GM10266 (cell line): ENCODE measurements at regions not wholly inside any gene's neighbourhood (a gene's known extent, or its start where the extent isn't known, plus 50 kb on each side); places are given as distances from the start of the nearest gene placed in this dataset.
"Not testable (repeated sequence)": the region's sequence is repeated elsewhere in the genome, so short reads cannot be mapped to it uniquely, and the experiment has no call there.

Experiments
- DNase-seq: peaks from one replicate; pipeline ENCODE4 v3.0.0; 2012; ENCODE audit errors: extremely low spot score
- CTCF ChIP-seq: IDR thresholded peaks from 2 replicates; pipeline ENCODE4 v1.5.1; 2012; ENCODE audit warnings: mild to moderate bottlenecking, low read depth; ENCODE audit not compliant: control insufficient read depth, insufficient read depth; ENCODE audit errors: missing control alignments

- TF ChIP-seq CTCF, result no peak
- DNase-seq, result no peak
Observed at GRCh38 chr5:169531631-169532030, 51.9 kb upstream of the SPDL1 start.

- TF ChIP-seq CTCF, result no peak
- DNase-seq, result no peak
Observed at GRCh38 chr5:169527863-169528262, 55.7 kb upstream of the SPDL1 start.

GRCh38 chr5:169527066-169527465 is 56.5 kb upstream of the SPDL1 start:
- TF ChIP-seq CTCF, result no peak

GRCh38 chr5:169522851-169523250 is 60.7 kb upstream of the SPDL1 start:
- DNase-seq, result no peak
- no peak for TF ChIP-seq CTCF

More at GRCh38 chr5:169527066-169527465, 56.5 kb upstream of the SPDL1 start:
- no peak for DNase-seq

GRCh38 chr5:169521366-169521983 is 62.1 kb upstream of the SPDL1 start:
- no peak for TF ChIP-seq CTCF
- DNase-seq, result no peak

GRCh38 chr5:169519358-169519757 is 64.2 kb upstream of the SPDL1 start:
- no peak for TF ChIP-seq CTCF

GRCh38 chr5:169518779-169519178 is 64.8 kb upstream of the SPDL1 start:
- not testable (repeated sequence) for DNase-seq

More at GRCh38 chr5:169519358-169519757, 64.2 kb upstream of the SPDL1 start:
- no peak for DNase-seq

- no peak for TF ChIP-seq CTCF
- no peak for DNase-seq
Observed at GRCh38 chr5:169512385-169512784, 71.2 kb upstream of the SPDL1 start.
